ACHN (cell line): ENCODE measurements at regions not wholly inside any gene's neighbourhood (a gene's known extent, or its start where the extent isn't known, plus 50 kb on each side); places are given as distances from the start of the nearest gene placed in this dataset.
"Not testable (repeated sequence)": the region's sequence is repeated elsewhere in the genome, so short reads cannot be mapped to it uniquely, and the experiment has no call there.

Source experiments
- DNase-seq: peaks from one replicate; pipeline ENCODE4 v3.0.0-alpha.2; 2015
- in situ Hi-C: cut with HindIII; loops from 2 replicates; pipeline ENCODE4 v1.10.0; 2017; ENCODE audit warnings: low sequenced_read_pairs, low pct_ligation_motif_present, low pct_unique_long_range_greater_than_20kb

GRCh38 chr2:2899826-2900225, 477.8 kb downstream of the EIPR1 start:
- DNase-seq: no peak
- in situ Hi-C loops: no loop called here

GRCh38 chr2:2898744-2899143, 478.9 kb downstream of the EIPR1 start:
- in situ Hi-C loops: no loop called here

GRCh38 chr2:2896643-2897042, 481.0 kb downstream of the EIPR1 start:
- in situ Hi-C loops: no loop called here
- no peak for DNase-seq

More at GRCh38 chr2:2898744-2899143, 478.9 kb downstream of the EIPR1 start:
- no peak for DNase-seq

- DNase-seq: no peak
- in situ Hi-C loops: no loop called here
Observed at GRCh38 chr2:2896011-2896410, 481.6 kb downstream of the EIPR1 start.

GRCh38 chr2:2894011-2894410, 483.6 kb downstream of the EIPR1 start:
- in situ Hi-C loops, DNase-seq: not testable (repeated sequence)

- in situ Hi-C loops: no loop called here
- DNase-seq: no peak
Observed at GRCh38 chr2:2892892-2893291, 484.7 kb downstream of the EIPR1 start.

GRCh38 chr2:2892378-2892777, 485.2 kb downstream of the EIPR1 start:
- in situ Hi-C loops: no loop called here
- no peak for DNase-seq

- in situ Hi-C loops: no loop called here
- no peak for DNase-seq
Observed at GRCh38 chr2:2890901-2891300, 486.7 kb downstream of the EIPR1 start.

- in situ Hi-C loops: no loop called here
- DNase-seq: no peak
Observed at GRCh38 chr2:2890246-2890645, 487.4 kb downstream of the EIPR1 start.

- in situ Hi-C loops: no loop called here
- no peak for DNase-seq
Observed at GRCh38 chr2:2889646-2890045, 488.0 kb downstream of the EIPR1 start.

GRCh38 chr2:2889141-2889540, 488.5 kb downstream of the EIPR1 start:
- no peak for DNase-seq
- in situ Hi-C loops: no loop called here

GRCh38 chr2:2887772-2888387, 489.7 kb downstream of the EIPR1 start:
- DNase-seq: no peak
- in situ Hi-C loops: no loop called here

GRCh38 chr2:2886922-2887321, 490.7 kb downstream of the EIPR1 start:
- no peak for DNase-seq
- in situ Hi-C loops: no loop called here

GRCh38 chr2:2881499-2881898, 496.1 kb downstream of the EIPR1 start:
- DNase-seq: no peak
- in situ Hi-C loops: no loop called here

GRCh38 chr2:2880938-2881337, 496.7 kb downstream of the EIPR1 start:
- in situ Hi-C loops: no loop called here
- DNase-seq: no peak

GRCh38 chr2:2879781-2880180, 497.8 kb downstream of the EIPR1 start:
- in situ Hi-C loops: no loop called here
- no peak for DNase-seq

GRCh38 chr2:2879071-2879470, 498.5 kb downstream of the EIPR1 start:
- in situ Hi-C loops: no loop called here
- no peak for DNase-seq

- no peak for DNase-seq
- in situ Hi-C loops: no loop called here
Observed at GRCh38 chr2:2877427-2877826, 500.2 kb downstream of the EIPR1 start.

GRCh38 chr2:2876331-2877221, 501.0 kb downstream of the EIPR1 start:
- in situ Hi-C loops: no loop called here
- no peak for DNase-seq

- in situ Hi-C loops: no loop called here
- DNase-seq: no peak
Observed at GRCh38 chr2:2875831-2876230, 501.8 kb downstream of the EIPR1 start.
